SK-N-SH treated with all-trans-retinoic acid at 6 μM for 48 hours (cell line): ENCODE measurements at regions not wholly inside any gene's neighbourhood (a gene's known extent, or its start where the extent isn't known, plus 50 kb on each side); places are given as distances from the start of the nearest gene placed in this dataset.

ENCODE experiments used
- GLIS3 ChIP-seq: fragments of 250-450 bp; sonication (Bioruptor Pico); IDR thresholded peaks from 2 replicates; pipeline ENCODE4 v1.5.0; 2020; ENCODE audit warnings: mild to moderate bottlenecking, moderate library complexity
- ZFP3 ChIP-seq: fragments of 250-450 bp; sonication (Bioruptor Pico); IDR thresholded peaks from 2 replicates; pipeline ENCODE4 v1.5.0; 2020; ENCODE audit warnings: mild to moderate bottlenecking, moderate library complexity

GRCh38 chr4:27350161-27350560 lies 489.5 kb downstream of the STIM2 start:
- no peak for TF ChIP-seq GLIS3
- no peak for TF ChIP-seq ZFP3
